Gastroesophageal sphincter (tissue), 3 donors: ENCODE measurements at regions not wholly inside any gene's neighbourhood (a gene's known extent, or its start where the extent isn't known, plus 50 kb on each side); places are given as distances from the start of the nearest gene placed in this dataset.

Experiments
- POLR2A ChIP-seq, 2 donors: fragments of 450-650 bp; IDR thresholded peaks; one replicate each; pipeline ENCODE4 v1.6.1; 2017; ENCODE audit warnings: antibody characterized with exemption in 2 of 2, mild to moderate bottlenecking in 2 of 2, moderate library complexity in 1 of 2
- TF ChIP-seq, protein P1 (sequence below), 4 experiments: fragments of 200-600 bp in 2 of 4; fragments of 450-650 bp in 2 of 4; sonication (generic) in 1 of 4; IDR thresholded peaks; one replicate each; pipeline ENCODE4 v1.5.1; 2017 to 2019; ENCODE audit warnings: antibody characterized with exemption in 4 of 4, mild to moderate bottlenecking in 2 of 4, moderate library complexity in 2 of 4

DNA sequence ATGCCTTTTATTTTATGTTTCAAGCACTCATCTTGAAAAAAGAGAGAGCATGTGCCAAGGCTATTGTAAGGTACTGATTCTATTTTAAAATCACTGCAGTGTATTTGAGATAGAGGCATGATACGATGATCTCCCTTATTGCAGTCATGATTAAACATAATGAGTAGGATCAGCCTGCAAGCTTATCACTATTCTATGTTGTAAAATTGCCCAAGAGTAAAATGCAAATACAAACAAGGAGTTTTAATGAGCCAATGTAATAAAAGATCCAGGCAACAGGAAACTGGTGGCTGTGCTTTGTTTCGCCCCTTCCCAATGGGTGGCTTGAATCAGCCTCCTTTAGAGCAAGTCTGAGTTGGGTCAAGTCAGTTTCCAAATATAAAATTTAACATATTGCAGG is 116.4 kb upstream of the RBMS1 start:
- TF ChIP-seq POLR2A (IDR thresholded peaks at IDR 0.05) = no peak
- TF ChIP-seq, protein P1, sequence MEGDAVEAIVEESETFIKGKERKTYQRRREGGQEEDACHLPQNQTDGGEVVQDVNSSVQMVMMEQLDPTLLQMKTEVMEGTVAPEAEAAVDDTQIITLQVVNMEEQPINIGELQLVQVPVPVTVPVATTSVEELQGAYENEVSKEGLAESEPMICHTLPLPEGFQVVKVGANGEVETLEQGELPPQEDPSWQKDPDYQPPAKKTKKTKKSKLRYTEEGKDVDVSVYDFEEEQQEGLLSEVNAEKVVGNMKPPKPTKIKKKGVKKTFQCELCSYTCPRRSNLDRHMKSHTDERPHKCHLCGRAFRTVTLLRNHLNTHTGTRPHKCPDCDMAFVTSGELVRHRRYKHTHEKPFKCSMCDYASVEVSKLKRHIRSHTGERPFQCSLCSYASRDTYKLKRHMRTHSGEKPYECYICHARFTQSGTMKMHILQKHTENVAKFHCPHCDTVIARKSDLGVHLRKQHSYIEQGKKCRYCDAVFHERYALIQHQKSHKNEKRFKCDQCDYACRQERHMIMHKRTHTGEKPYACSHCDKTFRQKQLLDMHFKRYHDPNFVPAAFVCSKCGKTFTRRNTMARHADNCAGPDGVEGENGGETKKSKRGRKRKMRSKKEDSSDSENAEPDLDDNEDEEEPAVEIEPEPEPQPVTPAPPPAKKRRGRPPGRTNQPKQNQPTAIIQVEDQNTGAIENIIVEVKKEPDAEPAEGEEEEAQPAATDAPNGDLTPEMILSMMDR (IDR thresholded peaks at IDR 0.05) = no peak
